Chondrocyte (in vitro differentiated cells): ENCODE measurements at regions not wholly inside any gene's neighbourhood (a gene's known extent, or its start where the extent isn't known, plus 50 kb on each side); places are given as distances from the start of the nearest gene placed in this dataset.
"Not testable (repeated sequence)": the region's sequence is repeated elsewhere in the genome, so short reads cannot be mapped to it uniquely, and the experiment has no call there.

Source experiments
- DNase-seq: peaks from one replicate; pipeline ENCODE4 v3.0.0; 2021; ENCODE audit warnings: mixed read lengths, low spot score
- H3K27ac Mint-ChIP-seq: one replicate; pipeline ENCODE4 v1.8.0; 2021; ENCODE audit warnings: mild to moderate bottlenecking, moderate library complexity, mixed read lengths; ENCODE audit not compliant: unreplicated experiment
- H3K27me3 Mint-ChIP-seq: 2 replicates; pipeline ENCODE4 v1.8.0; 2021; ENCODE audit warnings: low read depth, mixed read lengths
- H3K36me3 Mint-ChIP-seq: 2 replicates; pipeline ENCODE4 v1.8.0; 2021; ENCODE audit warnings: low read depth, mixed read lengths
- H3K4me1 Mint-ChIP-seq: 2 replicates; pipeline ENCODE4 v1.8.0; 2021; ENCODE audit warnings: low read depth, mild to moderate bottlenecking, mixed read lengths
- H3K4me3 Mint-ChIP-seq: one replicate; pipeline ENCODE4 v1.8.0; 2021; ENCODE audit warnings: mild to moderate bottlenecking, moderate library complexity, mixed read lengths; ENCODE audit not compliant: unreplicated experiment
- H3K9me3 Mint-ChIP-seq: 2 replicates; pipeline ENCODE4 v1.8.0; 2021; ENCODE audit warnings: low read depth, mixed read lengths
- TF ChIP-seq, protein P1 (sequence below): fragments of 200-600 bp; sonication (generic); IDR thresholded peaks from 2 replicates; pipeline ENCODE4 v1.5.0; 2021; ENCODE audit warnings: antibody characterized with exemption, mild to moderate bottlenecking, moderate library complexity

DNA sequence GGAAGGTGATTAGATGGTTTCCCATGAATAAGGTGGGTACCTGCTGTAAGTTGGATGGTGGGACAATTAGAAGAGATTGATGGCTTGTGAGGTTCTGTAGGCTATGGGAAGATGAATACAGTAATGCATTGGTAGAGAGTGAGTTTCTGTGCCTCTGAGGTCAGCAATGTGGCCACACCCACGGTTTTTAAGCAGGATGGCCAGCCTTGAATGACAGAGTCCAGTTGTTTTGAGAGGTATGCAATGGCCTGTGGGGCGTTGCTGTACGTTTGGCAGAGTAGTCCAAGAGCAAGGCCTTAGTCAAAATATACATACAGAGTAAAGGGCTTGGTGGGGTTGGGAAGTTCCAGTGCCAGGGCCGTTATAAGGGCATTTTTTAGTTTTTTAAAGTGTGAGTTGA, 235.6 kb upstream of the C9orf72 start:
- Mint-ChIP-seq H3K4me3 (no peak overlapping the region), H3K4me1 (no peaks in the 10 kb centered on the region), H3K27me3 (no peaks in the 10 kb centered on the region), H3K36me3 (no peaks in the 10 kb centered on the region), H3K27ac (no peak overlapping the region), H3K9me3 (no peaks in the 10 kb centered on the region)
- TF ChIP-seq, protein P1, sequence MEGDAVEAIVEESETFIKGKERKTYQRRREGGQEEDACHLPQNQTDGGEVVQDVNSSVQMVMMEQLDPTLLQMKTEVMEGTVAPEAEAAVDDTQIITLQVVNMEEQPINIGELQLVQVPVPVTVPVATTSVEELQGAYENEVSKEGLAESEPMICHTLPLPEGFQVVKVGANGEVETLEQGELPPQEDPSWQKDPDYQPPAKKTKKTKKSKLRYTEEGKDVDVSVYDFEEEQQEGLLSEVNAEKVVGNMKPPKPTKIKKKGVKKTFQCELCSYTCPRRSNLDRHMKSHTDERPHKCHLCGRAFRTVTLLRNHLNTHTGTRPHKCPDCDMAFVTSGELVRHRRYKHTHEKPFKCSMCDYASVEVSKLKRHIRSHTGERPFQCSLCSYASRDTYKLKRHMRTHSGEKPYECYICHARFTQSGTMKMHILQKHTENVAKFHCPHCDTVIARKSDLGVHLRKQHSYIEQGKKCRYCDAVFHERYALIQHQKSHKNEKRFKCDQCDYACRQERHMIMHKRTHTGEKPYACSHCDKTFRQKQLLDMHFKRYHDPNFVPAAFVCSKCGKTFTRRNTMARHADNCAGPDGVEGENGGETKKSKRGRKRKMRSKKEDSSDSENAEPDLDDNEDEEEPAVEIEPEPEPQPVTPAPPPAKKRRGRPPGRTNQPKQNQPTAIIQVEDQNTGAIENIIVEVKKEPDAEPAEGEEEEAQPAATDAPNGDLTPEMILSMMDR, result no peak
- DNase-seq, result no peak

DNA sequence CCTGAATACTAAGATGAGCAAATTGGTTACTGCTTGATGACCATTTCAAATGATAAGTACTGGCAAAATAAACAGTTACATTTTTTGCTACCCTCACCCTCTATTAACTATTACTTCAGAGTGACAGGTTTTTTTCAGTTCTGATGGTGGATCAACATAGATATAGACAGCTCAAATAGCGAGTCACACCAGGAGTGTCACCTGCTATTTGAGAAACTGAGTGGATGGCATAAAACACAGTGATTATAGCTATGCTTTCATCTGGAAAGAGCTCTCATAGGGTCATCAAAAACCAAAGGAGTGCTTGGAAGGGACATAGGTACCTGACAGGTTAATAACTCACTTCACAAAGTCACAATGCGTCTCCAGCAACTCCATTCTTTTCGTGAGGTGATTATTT, 244.5 kb upstream of the C9orf72 start:
- Mint-ChIP-seq H3K4me3 (no peak overlapping the region), H3K4me1 (no peaks in the 10 kb centered on the region), H3K27me3 (no peaks in the 10 kb centered on the region), H3K27ac (no peak overlapping the region), H3K9me3 (no peaks in the 10 kb centered on the region), H3K36me3 (no peaks in the 10 kb centered on the region)
- DNase-seq, result no peak
- TF ChIP-seq, protein P1, result no peak

- TF ChIP-seq, protein P1, result no peak
- Mint-ChIP-seq H3K36me3 (no peaks in the 10 kb centered on the region), H3K9me3 (no peaks in the 10 kb centered on the region), H3K4me1 (no peaks in the 10 kb centered on the region), H3K27ac (no peak overlapping the region), H3K27me3 (no peaks in the 10 kb centered on the region), H3K4me3 (no peak overlapping the region)
- no peak for DNase-seq
Observed at GRCh38 chr9:27818348-27818747, 245.1 kb upstream of the C9orf72 start.

DNA sequence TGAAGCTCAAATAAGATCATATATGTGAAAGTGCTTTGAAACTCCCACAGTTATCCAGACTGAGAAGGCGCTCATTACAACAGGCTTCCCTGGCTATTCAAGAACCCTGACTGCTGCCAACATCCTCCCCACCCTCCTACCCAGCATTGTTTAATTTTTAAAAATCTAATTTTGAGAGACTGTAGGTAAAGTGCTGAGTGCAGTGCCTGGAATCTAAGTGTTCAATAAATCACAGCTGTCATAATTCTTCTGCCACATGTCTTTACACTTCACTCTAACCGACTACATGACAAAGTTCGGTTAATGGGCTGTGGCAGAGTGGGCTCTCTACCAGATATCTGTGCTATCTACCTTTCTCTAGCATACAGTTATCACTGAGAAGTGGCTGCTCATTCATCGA, 255.6 kb upstream of the C9orf72 start:
- H3K9me3 Mint-ChIP-seq, result no peaks in the 10 kb centered on the region
- no peak for DNase-seq
- H3K36me3 Mint-ChIP-seq, result no peaks in the 10 kb centered on the region
- peaks cover 6% of the 10 kb centered on the region for H3K27me3 Mint-ChIP-seq
- H3K4me1 Mint-ChIP-seq, result no peaks in the 10 kb centered on the region
- no peak overlapping the region for H3K27ac Mint-ChIP-seq
- H3K4me3 Mint-ChIP-seq, result no peak overlapping the region
- TF ChIP-seq, protein P1, result no peak

GRCh38 chr9:27829621-27830020, 256.3 kb upstream of the C9orf72 start:
- H3K9me3 Mint-ChIP-seq, result no peaks in the 10 kb centered on the region
- no peaks in the 10 kb centered on the region for H3K4me1 Mint-ChIP-seq
- H3K4me3 Mint-ChIP-seq, result no peak overlapping the region
- H3K27ac Mint-ChIP-seq, result no peak overlapping the region
- peaks cover 7% of the 10 kb centered on the region for H3K27me3 Mint-ChIP-seq
- H3K36me3 Mint-ChIP-seq, result no peaks in the 10 kb centered on the region
- DNase-seq, result no peak
- TF ChIP-seq, protein P1, result no peak

- H3K4me1 Mint-ChIP-seq, H3K4me3 Mint-ChIP-seq, H3K27ac Mint-ChIP-seq, H3K36me3 Mint-ChIP-seq, H3K9me3 Mint-ChIP-seq, DNase-seq: not testable (repeated sequence)
- peaks cover 14% of the 10 kb centered on the region for H3K27me3 Mint-ChIP-seq
Observed at GRCh38 chr9:27832108-27832507, 258.8 kb upstream of the C9orf72 start.
